ENCODE measurements at regions not wholly inside any gene's neighbourhood (a gene's known extent, or its start where the extent isn't known, plus 50 kb on each side); places are given as distances from the start of the nearest gene placed in this dataset.
"Not testable (repeated sequence)": the region's sequence is repeated elsewhere in the genome, so short reads cannot be mapped to it uniquely, and the experiment has no call there.

GRCh38 chr5:126119887-126120442 lies 303.2 kb upstream of the GRAMD2B start:
- TF ChIP-seq, protein P1, sequence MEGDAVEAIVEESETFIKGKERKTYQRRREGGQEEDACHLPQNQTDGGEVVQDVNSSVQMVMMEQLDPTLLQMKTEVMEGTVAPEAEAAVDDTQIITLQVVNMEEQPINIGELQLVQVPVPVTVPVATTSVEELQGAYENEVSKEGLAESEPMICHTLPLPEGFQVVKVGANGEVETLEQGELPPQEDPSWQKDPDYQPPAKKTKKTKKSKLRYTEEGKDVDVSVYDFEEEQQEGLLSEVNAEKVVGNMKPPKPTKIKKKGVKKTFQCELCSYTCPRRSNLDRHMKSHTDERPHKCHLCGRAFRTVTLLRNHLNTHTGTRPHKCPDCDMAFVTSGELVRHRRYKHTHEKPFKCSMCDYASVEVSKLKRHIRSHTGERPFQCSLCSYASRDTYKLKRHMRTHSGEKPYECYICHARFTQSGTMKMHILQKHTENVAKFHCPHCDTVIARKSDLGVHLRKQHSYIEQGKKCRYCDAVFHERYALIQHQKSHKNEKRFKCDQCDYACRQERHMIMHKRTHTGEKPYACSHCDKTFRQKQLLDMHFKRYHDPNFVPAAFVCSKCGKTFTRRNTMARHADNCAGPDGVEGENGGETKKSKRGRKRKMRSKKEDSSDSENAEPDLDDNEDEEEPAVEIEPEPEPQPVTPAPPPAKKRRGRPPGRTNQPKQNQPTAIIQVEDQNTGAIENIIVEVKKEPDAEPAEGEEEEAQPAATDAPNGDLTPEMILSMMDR (conservative IDR thresholded peaks at IDR 0.05): no peak

GRCh38 chr5:126120939-126121338 lies 302.3 kb upstream of the GRAMD2B start:
- H3K27ac ChIP-seq: no peak overlapping the region
- TF ChIP-seq, protein P1 (conservative IDR thresholded peaks at IDR 0.05): no peak

More at GRCh38 chr5:126119887-126120442, 303.2 kb upstream of the GRAMD2B start:
- H3K27ac ChIP-seq: no peak overlapping the region

DNA sequence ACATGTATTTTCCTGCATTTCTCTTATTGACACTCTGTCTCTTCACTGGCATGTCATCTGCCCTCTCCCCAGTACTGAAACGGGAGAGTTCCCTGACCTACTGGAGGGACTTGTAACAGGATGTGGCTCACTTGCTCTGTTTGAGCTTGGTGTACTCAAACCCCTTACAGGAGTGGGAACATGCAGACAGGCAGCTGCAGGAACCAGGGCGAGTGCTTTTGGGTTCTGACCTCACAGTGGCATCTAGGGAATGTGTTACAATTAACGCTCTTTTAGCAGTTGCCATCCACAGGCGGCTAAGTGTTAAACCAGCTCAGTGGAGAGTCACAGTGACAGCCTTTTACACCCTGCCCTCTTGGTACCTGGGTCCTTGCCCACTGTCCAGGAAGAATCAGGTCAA lies 300.3 kb upstream of the GRAMD2B start:
- TF ChIP-seq, protein P1 (conservative IDR thresholded peaks at IDR 0.05): no peak
- no peak overlapping the region for H3K27ac ChIP-seq

DNA sequence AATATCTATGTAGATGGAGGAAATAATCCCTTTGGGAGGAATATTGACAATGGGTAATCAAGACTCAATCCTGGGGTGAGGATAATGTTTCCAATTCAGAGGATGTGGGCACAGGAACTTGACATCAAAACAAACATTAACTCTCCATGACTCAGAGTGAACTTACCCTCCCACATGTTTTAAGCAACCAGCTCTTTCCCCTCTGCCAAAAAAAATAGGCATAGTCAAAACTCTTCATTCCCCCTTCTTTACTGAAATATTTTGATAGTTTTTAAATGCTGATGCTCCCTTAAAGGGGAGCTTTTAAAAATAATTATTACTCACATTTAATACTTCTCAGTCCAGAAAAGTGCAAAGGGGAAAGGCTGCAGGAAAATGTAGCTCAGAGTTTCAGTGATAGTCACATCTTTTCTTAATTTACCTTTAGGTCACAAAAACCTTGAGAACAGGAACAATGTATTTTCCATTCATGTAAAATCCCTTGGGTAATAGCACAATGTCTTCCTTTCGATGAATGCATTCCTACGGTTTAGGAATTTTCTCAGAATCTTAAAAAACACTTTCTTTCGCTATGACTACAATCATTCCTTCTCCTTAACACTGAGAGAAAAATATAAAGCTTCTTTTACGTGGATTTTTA lies 298.4 kb upstream of the GRAMD2B start:
- no peak overlapping the region for H3K27ac ChIP-seq
- TF ChIP-seq, protein P1 (conservative IDR thresholded peaks at IDR 0.05): no peak

DNA sequence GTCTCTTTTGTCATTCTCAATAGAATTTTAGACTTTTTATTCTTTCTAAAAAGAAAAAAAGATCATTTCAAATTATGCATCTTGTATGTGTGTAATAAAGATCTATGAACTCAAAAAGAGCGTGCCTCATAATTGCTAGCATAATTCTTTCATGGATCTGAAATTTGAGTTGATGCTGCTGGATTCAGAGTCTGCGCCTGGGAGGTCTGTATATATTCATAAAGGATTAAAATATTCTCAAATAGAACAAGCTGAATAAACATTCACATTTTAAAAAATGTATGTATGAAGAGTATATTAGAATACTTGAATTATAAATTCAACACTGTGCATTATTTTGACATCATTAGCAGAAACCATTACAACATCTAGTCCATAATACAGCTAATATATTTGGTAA lies 297.8 kb upstream of the GRAMD2B start:
- no peak overlapping the region for H3K27ac ChIP-seq
- TF ChIP-seq, protein P1 (conservative IDR thresholded peaks at IDR 0.05): no peak

DNA sequence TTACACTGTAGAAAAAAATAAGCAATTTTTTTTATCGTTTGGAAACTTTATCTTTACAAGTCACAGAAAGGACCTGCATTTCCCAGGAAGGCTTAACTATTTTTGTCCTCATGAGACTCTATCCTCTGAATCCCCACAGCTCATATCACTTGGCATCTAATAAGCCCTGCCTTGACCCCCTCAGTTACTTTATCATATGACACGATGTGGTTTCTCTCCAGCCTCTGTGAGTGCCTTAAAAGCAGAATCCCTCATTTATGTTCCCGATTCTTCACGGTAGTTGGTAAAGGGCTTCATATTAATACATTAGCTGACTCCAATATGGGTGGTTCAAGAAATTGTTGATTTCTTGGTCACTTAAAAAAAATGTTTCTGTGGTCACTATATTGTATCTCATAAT lies 296.6 kb upstream of the GRAMD2B start:
- no peak overlapping the region for H3K27ac ChIP-seq
- TF ChIP-seq, protein P1 (conservative IDR thresholded peaks at IDR 0.05): no peak

DNA sequence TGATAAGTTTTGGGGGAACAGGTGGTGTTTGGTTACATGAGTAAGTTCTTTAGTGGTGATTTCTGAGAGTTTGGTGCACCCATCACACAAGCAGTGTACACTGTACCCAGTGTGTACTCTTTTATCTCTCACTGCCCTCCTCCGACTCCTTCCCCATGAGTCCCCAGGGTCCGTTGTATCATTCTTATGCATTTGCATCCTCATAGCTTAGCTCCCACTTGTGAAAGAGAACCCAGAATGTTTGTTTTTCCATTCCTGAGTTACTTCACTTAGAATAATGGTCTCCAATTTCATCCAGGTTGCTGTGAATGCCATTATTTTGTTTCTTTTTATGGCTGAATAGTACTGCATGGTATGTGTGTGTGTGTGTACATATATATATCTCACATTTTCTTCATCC lies 295.8 kb upstream of the GRAMD2B start:
- not testable (repeated sequence) for H3K27ac ChIP-seq

DNA sequence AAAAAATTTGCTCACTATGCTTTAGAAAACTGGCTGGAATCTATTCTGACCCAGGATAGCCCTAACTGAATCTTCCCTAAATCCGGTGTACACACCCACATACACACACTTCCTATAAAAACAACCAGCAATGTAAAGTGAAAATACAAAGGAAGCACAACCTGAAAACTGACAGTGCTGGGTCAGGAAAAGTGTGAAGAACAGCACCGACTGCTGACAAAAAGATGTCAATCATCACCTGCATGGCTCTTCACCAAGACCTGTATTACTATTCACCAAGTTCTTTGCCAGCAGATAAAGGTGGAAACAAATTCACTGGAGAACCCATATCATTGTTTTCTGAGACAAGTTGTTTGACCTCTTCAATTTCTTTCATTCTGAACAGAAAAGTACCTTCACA lies 293.8 kb upstream of the GRAMD2B start:
- TF ChIP-seq, protein P1 (conservative IDR thresholded peaks at IDR 0.05): peak; percentile 40

More for the DNA sequence above, 293.8 kb upstream of the GRAMD2B start:
- H3K27ac ChIP-seq: no peak overlapping the region

Measured in VCaP (cell line).